B cell (primary cell): ENCODE measurements at regions not wholly inside any gene's neighbourhood (a gene's known extent, or its start where the extent isn't known, plus 50 kb on each side); places are given as distances from the start of the nearest gene placed in this dataset. TPM values are rescaled to one million over a fixed set of nuclear protein-coding genes. Genes with fewer than 3 reads are reported as not detected.

Experiments
- ATAC-seq: fragments of 200-7000 bp; cut with Tn5 transposase; one replicate; pipeline ENCODE4 v1.10.0; 2021; ENCODE audit warnings: low read depth, mild to moderate bottlenecking, moderate number of reproducible peaks, moderate library complexity
- CTCF ChIA-PET: fragments of 350-600 bp; sonication (Branson Sonifier 250); formaldehyde crosslinking; loops from one replicate; lab custom pipeline; 2021; ENCODE audit warnings: antibody characterized with exemption, inconsistent platforms; lab: Charles Lee
- POLR2A ChIA-PET: fragments of 350-600 bp; sonication (Branson Sonifier 250); formaldehyde crosslinking; loops from one replicate; lab custom pipeline; 2021; ENCODE audit warnings: antibody characterized with exemption; lab: Charles Lee
- DNase-seq: peaks from one replicate; pipeline ENCODE4 v3.0.0; 2013
- H2AFZ ChIP-seq: 2 replicates; pipeline ENCODE4 v1.6.1; 2012; ENCODE audit warnings: mild to moderate bottlenecking, low read depth, low read length; ENCODE audit not compliant: insufficient read depth, poor library complexity, severe bottlenecking
- H3K27ac ChIP-seq, 2 donors: 1 replicate in 1 of 2; 2 replicates in 1 of 2; pipeline ENCODE4 v1.5.1; 2012 to 2013; ENCODE audit warnings: low read length in 2 of 2, mild to moderate bottlenecking in 2 of 2, moderate library complexity in 1 of 2
- H3K27me3 ChIP-seq, 4 experiments: fragments of 200-600 bp in 1 of 4; sonication (generic) in 1 of 4; replicated peaks in 1 of 4; 1 replicate in 2 of 4; 2 replicates in 2 of 4; pipeline versions ENCODE4 v1.6.1 to v1.7.0; 2013 to 2016; ENCODE audit warnings: low read length in 3 of 4, mild to moderate bottlenecking in 2 of 4, mixed read lengths in 1 of 4, moderate library complexity in 1 of 4; ENCODE audit not compliant: insufficient read depth in 4 of 4, control insufficient read depth in 3 of 4; ENCODE audit errors: control extremely low read depth in 1 of 4
- H3K36me3 ChIP-seq, 2 experiments: replicated peaks in 1 of 2; 1 replicate in 1 of 2; 2 replicates in 1 of 2; pipeline versions ENCODE4 v1.6.1 to v1.7.1; 2013; ENCODE audit warnings: low read length in 1 of 2; ENCODE audit not compliant: insufficient read depth in 2 of 2, control insufficient read depth in 1 of 2; ENCODE audit errors: control extremely low read depth in 1 of 2, extremely low read depth in 1 of 2
- H3K4me1 ChIP-seq, 2 donors: fragments of 200-600 bp in 1 of 2; sonication (generic) in 1 of 2; 1 replicate in 1 of 2; 2 replicates in 1 of 2; pipeline versions ENCODE4 v1.5.1 to v1.6.1; 2013 to 2017; ENCODE audit warnings: low read length in 2 of 2; ENCODE audit not compliant: control insufficient read depth in 2 of 2, insufficient read depth in 2 of 2
- H3K4me2 ChIP-seq: replicated peaks from 2 replicates; pipeline ENCODE3; 2012; ENCODE audit warnings: mild to moderate bottlenecking, low read depth, low read length; ENCODE audit not compliant: poor library complexity, severe bottlenecking
- H3K4me3 ChIP-seq, 5 experiments: fragments of 200-600 bp in 1 of 5; sonication (generic) in 1 of 5; 1 replicate in 3 of 5; 2 replicates in 2 of 5; pipeline versions ENCODE4 v1.5.1 to v1.7.0; 2011 to 2016; ENCODE audit warnings: low read length in 4 of 5, mild to moderate bottlenecking in 4 of 5, low read depth in 2 of 5, control low read depth in 1 of 5, moderate library complexity in 1 of 5; ENCODE audit not compliant: insufficient read depth in 1 of 5; ENCODE audit errors: control extremely low read depth in 1 of 5, extremely low read depth in 1 of 5
- H3K79me2 ChIP-seq: fragments of 200-600 bp; sonication (generic); one replicate; pipeline ENCODE4 v1.6.0; 2016; ENCODE audit warnings: low read length; ENCODE audit not compliant: control insufficient read depth, insufficient read depth
- H3K9ac ChIP-seq: fragments of 200-600 bp; sonication (generic); 2 replicates; pipeline ENCODE4 v1.6.1; 2017; ENCODE audit warnings: mild to moderate bottlenecking, low read length, moderate library complexity
- H3K9me3 ChIP-seq, 3 donors: one replicate each; pipeline versions ENCODE4 v1.6.1 to v1.7.1; 2013; ENCODE audit warnings: low read length in 2 of 3; ENCODE audit not compliant: control insufficient read depth in 2 of 3, insufficient read depth in 1 of 3; ENCODE audit errors: control extremely low read depth in 1 of 3
- H4K20me1 ChIP-seq: 2 replicates; pipeline ENCODE4 v1.6.0; 2012; ENCODE audit warnings: mild to moderate bottlenecking, low read length; ENCODE audit not compliant: insufficient read depth, control insufficient read depth, poor library complexity, severe bottlenecking
- H3K27ac Mint-ChIP-seq: one replicate; pipeline ENCODE4 v1.8.0; 2021; ENCODE audit warnings: mixed read lengths
- H3K27me3 Mint-ChIP-seq: one replicate; pipeline ENCODE4 v1.8.0; 2021; ENCODE audit warnings: mixed read lengths
- H3K4me1 Mint-ChIP-seq: one replicate; pipeline ENCODE4 v1.8.0; 2021; ENCODE audit warnings: mixed read lengths
- H3K4me3 Mint-ChIP-seq: one replicate; pipeline ENCODE4 v1.8.0; 2021; ENCODE audit warnings: mixed read lengths
- H3K9me3 Mint-ChIP-seq: one replicate; pipeline ENCODE4 v1.8.0; 2022; ENCODE audit warnings: mixed read lengths; ENCODE audit not compliant: insufficient read depth
- EZH2 ChIP-seq: IDR thresholded peaks from 2 replicates; pipeline ENCODE4 v1.6.1; 2012; ENCODE audit warnings: borderline replicate concordance, low read depth, mild to moderate bottlenecking, moderate library complexity, low read length; ENCODE audit not compliant: insufficient read depth, poor library complexity, severe bottlenecking
- whole genome bisulfite sequencing: methylation state at CpG from one replicate; pipeline ENCODE4 v1.1.5; 2013; ENCODE audit warnings: missing lambda C conversion rate; ENCODE audit not compliant: insufficient coverage; 5-methylcytosine and 5-hydroxymethylcytosine counted together
- intact Hi-C: fragments of 100-400 bp; cut with micrococcal nuclease; formaldehyde crosslinking; loops from one replicate; pipeline ENCODE4 v1.10.0; 2022
- small RNA-seq: library from RNA; depleted of rRNA; stranded (forward); fragments of <200 nt; gene quantifications from one replicate; pipeline ENCODE3, GENCODE V24; 2012; ENCODE audit warnings: low replicate concordance, low read depth; ENCODE audit not compliant: insufficient read length
- TF ChIP-seq, protein P1 (sequence below): fragments of 200-600 bp; IDR thresholded peaks from one replicate; pipeline ENCODE4 v1.8.0; 2022; ENCODE audit warnings: antibody characterized with exemption, mild to moderate bottlenecking

DNA sequence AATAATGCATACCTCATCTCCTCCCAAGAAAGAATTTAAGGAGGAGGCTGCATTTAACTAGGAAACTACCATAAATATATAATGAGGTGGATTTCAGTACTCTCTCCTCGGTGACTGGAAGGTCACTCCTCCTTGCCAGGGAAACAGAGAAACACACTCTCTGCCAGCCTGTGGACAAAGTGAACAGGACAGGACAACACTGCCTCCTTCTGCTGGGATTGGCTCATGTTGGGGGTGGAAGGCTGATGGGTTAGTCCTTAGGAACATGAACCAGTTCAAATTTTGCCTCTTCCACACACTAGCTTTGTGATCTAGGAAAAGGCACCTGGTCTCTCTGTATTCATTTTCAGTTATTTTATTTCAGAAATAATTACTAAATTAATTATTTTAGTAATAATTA, 50.6 kb upstream of the STEAP4 start:
- Histone ChIP-seq H2AFZ (no peak overlapping the region), H3K9ac (no peak overlapping the region), H4K20me1 (no peaks in the 10 kb centered on the region), H3K4me3 (no peak overlapping the region), H3K9me3 (no peaks in the 10 kb centered on the region), H3K4me1 (no peaks in the 10 kb centered on the region), H3K27ac (no peak overlapping the region), H3K4me2 (no peak overlapping the region), H3K79me2 (no peaks in the 10 kb centered on the region), H3K27me3 (no peaks in the 10 kb centered on the region), H3K36me3 (no peaks in the 10 kb centered on the region)
- DNase-seq (no peak), ATAC-seq (no peak)
- intact Hi-C loops: no loop called here
- no peak overlapping the region for H3K4me3 Mint-ChIP-seq
- ChIA-PET CTCF (interaction anchor here (0.7 to 1.8 kb wide), 3 partner anchors 12 to 116 kb away, joined by 3 to 4 read pairs (median 3); no protein-coding TSS in a partner anchor), POLR2A (no interaction called here)
- no CpG with 5 or more reads among the region's 1 CpG for WGBS
- H3K27ac Mint-ChIP-seq: no peak overlapping the region
- no peaks in the 10 kb centered on the region for H3K4me1 Mint-ChIP-seq
- no peaks in the 10 kb centered on the region for H3K27me3 Mint-ChIP-seq
- TF ChIP-seq EZH2: no peak
- TF ChIP-seq, protein P1, sequence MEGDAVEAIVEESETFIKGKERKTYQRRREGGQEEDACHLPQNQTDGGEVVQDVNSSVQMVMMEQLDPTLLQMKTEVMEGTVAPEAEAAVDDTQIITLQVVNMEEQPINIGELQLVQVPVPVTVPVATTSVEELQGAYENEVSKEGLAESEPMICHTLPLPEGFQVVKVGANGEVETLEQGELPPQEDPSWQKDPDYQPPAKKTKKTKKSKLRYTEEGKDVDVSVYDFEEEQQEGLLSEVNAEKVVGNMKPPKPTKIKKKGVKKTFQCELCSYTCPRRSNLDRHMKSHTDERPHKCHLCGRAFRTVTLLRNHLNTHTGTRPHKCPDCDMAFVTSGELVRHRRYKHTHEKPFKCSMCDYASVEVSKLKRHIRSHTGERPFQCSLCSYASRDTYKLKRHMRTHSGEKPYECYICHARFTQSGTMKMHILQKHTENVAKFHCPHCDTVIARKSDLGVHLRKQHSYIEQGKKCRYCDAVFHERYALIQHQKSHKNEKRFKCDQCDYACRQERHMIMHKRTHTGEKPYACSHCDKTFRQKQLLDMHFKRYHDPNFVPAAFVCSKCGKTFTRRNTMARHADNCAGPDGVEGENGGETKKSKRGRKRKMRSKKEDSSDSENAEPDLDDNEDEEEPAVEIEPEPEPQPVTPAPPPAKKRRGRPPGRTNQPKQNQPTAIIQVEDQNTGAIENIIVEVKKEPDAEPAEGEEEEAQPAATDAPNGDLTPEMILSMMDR: no peak
- H3K9me3 Mint-ChIP-seq: no peaks in the 10 kb centered on the region

Small RNAs in the stretch of these regions (small RNA-seq; reads per million reads assigned to genes)
- gene EIF4A1P13: not detected
- not detected for gene RF00272
